ENCODE measurements at regions not wholly inside any gene's neighbourhood (a gene's known extent, or its start where the extent isn't known, plus 50 kb on each side); places are given as distances from the start of the nearest gene placed in this dataset.

- TF ChIP-seq CTCF (IDR thresholded peaks at IDR 0.05) (no peak), POLR2A (IDR thresholded peaks at IDR 0.05) (no peak)
Measured at GRCh38 chr13:33438918-33439317, 153.4 kb upstream of the STARD13 start.

Measured in uterus (tissue), 2 donors.